Stimulated activated CD4-positive, alpha-beta T cell treated with anti-CD3 and anti-CD28 coated beads, Interleukin-1b, Interleukin-23, amount 100 ng/mL, for 48 hours (primary cell): ENCODE measurements at regions not wholly inside any gene's neighbourhood (a gene's known extent, or its start where the extent isn't known, plus 50 kb on each side); places are given as distances from the start of the nearest gene placed in this dataset.
"Not testable (repeated sequence)": the region's sequence is repeated elsewhere in the genome, so short reads cannot be mapped to it uniquely, and the experiment has no call there.

Experiments
- DNase-seq: peaks from one replicate; pipeline ENCODE4 v3.0.0-alpha.2; 2020

- no peak for DNase-seq
Measured at GRCh38 chr3:162348912-162349311, 852.3 kb downstream of the OTOL1 start.

- no peak for DNase-seq
Measured at GRCh38 chr3:162353414-162353813, 856.8 kb downstream of the OTOL1 start.

GRCh38 chr3:162354356-162354755, 857.7 kb downstream of the OTOL1 start:
- no peak for DNase-seq

GRCh38 chr3:162365066-162365719, 868.6 kb downstream of the OTOL1 start:
- DNase-seq, result no peak

- no peak for DNase-seq
Measured at GRCh38 chr3:162366166-162366766, 869.7 kb downstream of the OTOL1 start.

- DNase-seq, result no peak
Measured at GRCh38 chr3:162367429-162368260, 871.0 kb downstream of the OTOL1 start.

- DNase-seq, result no peak
Measured at GRCh38 chr3:162368417-162368816, 871.8 kb downstream of the OTOL1 start.

GRCh38 chr3:162369306-162369705, 872.7 kb downstream of the OTOL1 start:
- no peak for DNase-seq

GRCh38 chr3:162370141-162370540, 873.5 kb downstream of the OTOL1 start:
- DNase-seq, result no peak

GRCh38 chr3:162376761-162377160, 880.2 kb downstream of the OTOL1 start:
- no peak for DNase-seq

- DNase-seq, result no peak
Measured at GRCh38 chr3:162377608-162378007, 881.0 kb downstream of the OTOL1 start.

- DNase-seq, result no peak
Measured at GRCh38 chr3:162385387-162385786, 888.8 kb downstream of the OTOL1 start.

- no peak for DNase-seq
Measured at GRCh38 chr3:162390891-162391290, 894.3 kb downstream of the OTOL1 start.

- DNase-seq, result no peak
Measured at GRCh38 chr3:162391301-162391700, 894.7 kb downstream of the OTOL1 start.

- DNase-seq, result no peak
Measured at GRCh38 chr3:162395496-162395895, 898.9 kb downstream of the OTOL1 start.

- DNase-seq, result no peak
Measured at GRCh38 chr3:162398554-162398953, 901.9 kb downstream of the OTOL1 start.

- DNase-seq, result no peak
Measured at GRCh38 chr3:162400697-162401096, 904.1 kb downstream of the OTOL1 start.

GRCh38 chr3:162411556-162411955, 914.9 kb downstream of the OTOL1 start:
- not testable (repeated sequence) for DNase-seq

- no peak for DNase-seq
Measured at GRCh38 chr3:162421721-162422120, 925.1 kb downstream of the OTOL1 start.

- no peak for DNase-seq
Measured at GRCh38 chr3:162428192-162428591, 931.6 kb downstream of the OTOL1 start.

- no peak for DNase-seq
Measured at GRCh38 chr3:162435750-162436149, 939.1 kb downstream of the OTOL1 start.

GRCh38 chr3:162436826-162437225, 940.2 kb downstream of the OTOL1 start:
- no peak for DNase-seq

- no peak for DNase-seq
Measured at GRCh38 chr3:162437480-162437879, 940.9 kb downstream of the OTOL1 start.

- no peak for DNase-seq
Measured at GRCh38 chr3:162441716-162442115, 945.1 kb downstream of the OTOL1 start.
